SKM-1 (cell line): ENCODE measurements at regions not wholly inside any gene's neighbourhood (a gene's known extent, or its start where the extent isn't known, plus 50 kb on each side); places are given as distances from the start of the nearest gene placed in this dataset.
A peak's percentile ranks its signal among the peaks of the same experiment; 100 is the strongest.
"Not testable (repeated sequence)": the region's sequence is repeated elsewhere in the genome, so short reads cannot be mapped to it uniquely, and the experiment has no call there.

ENCODE experiments used
- DNase-seq: peaks from one replicate; lab custom pipeline; 2025; ENCODE audit not compliant: unreplicated experiment; lab: John Stamatoyannopoulos, UW

DNA sequence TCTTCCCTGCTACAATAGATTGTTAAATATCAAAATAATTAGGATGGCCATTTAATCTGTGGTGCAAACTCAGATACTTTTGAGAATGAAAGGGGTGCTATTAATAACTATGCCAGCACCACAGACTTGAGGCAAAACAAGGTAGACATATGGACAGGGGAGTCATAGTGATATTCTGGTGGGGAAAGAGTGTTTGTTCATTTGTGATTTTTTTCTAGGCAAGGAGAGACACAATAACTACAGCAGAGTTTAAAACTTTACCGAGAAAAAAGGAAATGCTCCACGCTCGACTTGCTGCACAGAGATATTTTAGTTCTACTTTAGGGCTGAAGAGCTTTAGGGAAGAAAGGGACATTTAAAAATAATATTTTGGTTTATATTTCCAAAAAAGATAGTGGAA is 611.2 kb upstream of the GRM7 start:
- DNase-seq = no peak

DNA sequence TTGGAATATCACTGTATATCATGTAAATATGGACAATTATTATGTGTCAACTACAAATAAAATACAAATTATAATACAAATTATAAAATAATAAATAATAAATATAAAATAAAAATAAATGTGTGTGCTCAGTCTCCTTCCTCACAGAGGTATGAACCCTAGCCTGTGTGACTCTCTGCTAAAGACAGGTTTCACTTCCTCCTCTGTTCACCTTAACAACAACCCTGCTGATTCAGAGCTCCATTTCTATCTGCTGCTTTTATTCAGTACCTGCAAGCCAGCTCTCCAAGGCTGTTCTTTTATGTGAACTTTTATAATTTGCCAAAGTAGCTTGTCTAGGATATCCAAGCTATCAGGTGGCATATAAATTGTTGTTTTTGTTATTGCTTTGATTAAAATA is 610.7 kb upstream of the GRM7 start:
- peak; percentile 17 for DNase-seq

DNA sequence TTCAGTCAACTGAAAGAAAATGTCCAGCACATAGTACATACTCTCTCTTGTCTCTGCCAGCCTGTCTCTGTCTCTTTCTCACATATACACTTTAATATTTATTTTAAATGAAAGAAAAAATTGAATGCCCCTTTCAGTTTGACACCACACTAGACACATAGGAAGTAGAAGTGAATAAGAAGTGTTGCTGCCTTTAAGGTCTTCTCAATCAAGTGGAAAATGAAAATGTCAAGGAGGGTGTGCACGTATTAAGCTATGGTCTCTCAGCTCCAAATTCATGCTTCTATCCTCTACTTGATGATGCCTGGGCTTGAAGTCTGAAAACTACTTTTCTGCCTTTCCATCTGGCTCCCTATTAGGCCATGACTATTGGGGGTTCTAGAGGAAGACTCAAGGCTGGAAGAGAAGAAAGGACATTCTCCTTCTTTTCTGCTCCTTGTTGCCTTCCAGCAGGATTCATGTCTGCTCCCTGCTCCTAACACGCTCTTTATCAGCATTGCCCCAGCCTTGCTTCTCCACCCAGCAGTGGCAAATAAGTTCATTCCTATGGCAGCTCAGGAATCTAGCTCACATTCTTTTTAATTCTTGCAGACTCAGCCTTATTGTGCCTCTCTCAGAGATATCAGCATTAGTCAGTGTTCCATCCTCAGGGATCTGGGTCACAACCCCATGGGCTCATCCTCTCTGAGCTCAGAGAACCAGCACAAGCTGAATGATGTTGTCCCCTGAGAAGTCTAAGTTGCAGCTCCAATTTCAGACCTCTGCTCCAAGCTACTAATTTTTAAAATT is 609.1 kb upstream of the GRM7 start:
- DNase-seq = no peak

DNA sequence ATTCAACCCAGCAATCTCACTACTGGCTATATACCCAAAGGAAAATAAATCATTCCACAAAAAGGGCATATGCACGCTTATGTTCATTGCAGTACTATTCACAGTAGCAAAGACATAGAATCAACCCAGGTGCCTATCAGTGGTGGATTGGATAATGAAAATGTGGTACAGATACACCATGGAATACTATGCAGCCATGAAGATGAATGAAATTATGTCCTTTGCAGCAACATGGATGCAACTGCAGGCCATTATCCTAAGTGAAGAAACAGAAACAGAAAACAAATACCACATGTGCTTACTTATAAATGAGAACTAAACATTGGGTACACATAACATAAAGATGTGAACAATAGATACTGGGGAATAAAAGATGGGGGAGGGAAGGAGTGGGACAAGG is 606.4 kb upstream of the GRM7 start:
- DNase-seq = no peak

DNA sequence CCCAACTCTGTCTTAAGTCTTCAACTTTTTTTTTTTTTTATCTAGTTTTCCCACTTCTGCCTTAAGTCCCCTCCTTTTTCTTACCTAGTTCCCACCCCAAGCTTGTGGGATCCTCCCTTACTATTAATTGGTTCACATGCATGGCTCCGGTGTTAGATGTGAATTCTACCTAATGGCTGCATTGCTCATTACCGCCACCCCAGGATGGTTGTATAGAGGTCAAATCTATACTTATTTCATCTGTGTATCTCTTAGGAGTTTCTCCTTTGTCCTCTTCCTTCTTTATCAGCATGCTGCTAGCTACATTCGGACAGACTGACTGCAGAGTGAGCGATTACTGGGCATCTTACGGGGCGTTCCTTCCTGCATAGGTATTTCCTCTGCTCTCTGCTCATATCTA is 605.7 kb upstream of the GRM7 start:
- no peak for DNase-seq

DNA sequence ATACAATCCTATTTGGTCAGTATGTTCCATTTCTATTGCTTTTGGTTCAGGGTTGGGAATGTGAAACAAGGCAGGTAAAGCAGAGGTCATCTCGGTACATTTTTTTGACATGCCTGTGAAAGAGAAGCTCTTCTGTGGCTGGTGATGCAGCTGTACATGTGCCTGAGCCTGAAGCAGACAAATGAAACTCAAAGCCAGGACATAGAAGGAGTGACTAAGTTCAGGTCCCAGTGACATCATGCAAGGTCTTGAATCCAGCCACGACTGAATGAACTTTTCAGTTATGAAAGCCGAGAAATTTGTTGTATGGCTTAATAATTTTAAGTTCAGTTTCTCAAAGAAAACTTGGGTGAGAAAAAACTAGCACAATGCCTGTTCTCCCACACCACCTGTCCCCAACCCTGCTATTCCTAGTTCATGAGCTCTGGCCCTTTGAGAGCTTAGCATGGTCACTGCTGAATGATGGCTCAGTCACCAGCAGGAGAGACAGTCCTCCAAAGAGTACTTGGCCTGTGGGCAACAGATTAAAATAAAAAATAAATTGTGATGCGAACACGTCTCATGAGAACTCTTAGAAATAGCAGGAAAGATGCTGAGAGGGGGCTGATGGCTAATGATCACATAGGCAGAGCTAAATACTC is 600.2 kb upstream of the GRM7 start:
- no peak for DNase-seq

DNA sequence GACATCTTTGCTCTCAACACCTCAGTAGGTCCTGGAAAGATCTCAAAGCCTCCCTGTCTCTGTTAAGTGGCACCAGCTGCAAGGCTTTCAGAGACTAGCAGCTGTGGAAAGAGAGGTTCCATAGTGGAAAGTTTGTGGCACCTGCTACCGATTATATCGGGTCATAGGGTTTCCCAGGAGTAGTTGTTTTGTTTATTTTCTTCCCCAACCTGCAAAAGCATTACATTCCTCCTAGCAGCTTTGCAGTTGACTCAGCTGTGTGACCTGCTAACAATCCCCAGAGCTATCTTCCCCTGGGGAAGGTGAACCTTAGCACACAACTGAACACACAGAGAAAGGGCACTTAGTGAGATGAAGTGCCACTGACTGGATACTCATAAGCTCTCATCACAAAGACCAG is 598.9 kb upstream of the GRM7 start:
- no peak for DNase-seq

DNA sequence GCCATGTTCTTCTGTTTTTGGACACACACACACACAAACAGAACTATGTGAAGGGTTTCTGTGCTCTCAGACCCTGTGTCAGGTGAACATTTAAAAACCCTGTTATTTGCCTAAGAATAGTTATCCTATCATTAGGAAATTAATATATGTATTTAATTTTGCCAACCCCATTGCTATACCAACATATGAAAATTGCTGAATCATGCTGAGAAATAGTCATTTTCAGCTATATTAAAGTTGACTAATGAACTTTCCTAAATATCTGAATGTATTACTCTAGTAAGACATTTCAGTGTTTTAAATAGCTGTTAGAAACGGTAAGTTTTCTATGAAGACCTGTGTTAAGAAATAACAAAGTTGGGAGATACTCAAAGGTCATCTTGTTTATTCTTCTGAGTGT is 596.9 kb upstream of the GRM7 start:
- DNase-seq = no peak

DNA sequence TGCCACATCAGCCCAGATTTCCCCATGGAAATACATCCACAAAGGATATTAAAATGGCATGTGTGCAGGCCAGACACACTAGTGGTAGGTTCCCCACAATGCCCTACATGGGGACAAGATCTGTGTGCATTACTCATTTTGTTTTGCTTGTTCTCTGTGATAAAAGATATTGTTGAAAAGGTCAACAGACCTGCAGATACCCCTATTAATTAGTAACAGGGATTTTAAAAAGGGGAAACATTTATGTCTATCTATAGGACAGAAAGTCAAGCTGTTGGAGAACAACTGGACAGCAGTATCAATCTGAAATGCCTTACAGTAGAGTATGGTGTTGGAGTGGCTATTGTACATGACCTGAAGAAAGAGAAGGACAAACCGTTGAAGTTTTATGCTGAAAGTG is 596.0 kb upstream of the GRM7 start:
- no peak for DNase-seq

DNA sequence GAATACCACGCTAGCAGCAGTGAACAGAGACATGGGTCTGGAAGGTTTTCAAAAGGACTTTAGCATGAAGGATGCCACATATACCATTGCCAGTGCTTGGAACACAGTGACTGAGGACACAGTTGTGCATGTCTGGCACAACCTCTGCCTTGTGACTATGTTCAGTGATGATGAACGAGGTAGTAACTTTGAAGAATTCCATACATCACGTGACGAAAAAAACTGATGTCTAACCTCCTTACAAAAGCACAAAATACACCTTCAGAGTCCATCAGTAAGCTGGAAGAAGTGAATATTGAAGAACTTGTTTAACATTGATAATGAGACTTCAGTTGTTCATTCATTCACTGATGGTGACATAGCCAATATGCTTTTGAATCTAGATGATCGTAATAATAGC is 594.8 kb upstream of the GRM7 start:
- no peak for DNase-seq

DNA sequence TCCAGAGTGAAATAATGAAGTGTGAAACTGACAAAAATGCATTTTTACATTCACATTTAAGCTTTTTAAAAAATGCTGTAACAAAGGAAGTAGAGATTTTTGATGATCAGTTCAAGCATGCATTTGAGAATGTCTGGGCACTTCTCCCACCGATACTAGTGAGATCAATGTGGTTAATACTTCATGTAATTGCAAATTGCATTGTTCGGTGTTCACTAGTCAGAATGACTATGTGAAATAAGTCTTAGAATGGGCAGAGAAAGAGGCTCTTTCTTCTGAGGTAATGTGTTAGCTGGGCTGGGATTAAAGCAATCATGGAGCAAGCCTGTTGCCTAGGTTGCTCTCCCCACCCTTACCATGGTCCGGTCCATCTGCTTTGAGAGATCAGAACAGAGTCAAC is 587.0 kb upstream of the GRM7 start:
- DNase-seq = no peak

DNA sequence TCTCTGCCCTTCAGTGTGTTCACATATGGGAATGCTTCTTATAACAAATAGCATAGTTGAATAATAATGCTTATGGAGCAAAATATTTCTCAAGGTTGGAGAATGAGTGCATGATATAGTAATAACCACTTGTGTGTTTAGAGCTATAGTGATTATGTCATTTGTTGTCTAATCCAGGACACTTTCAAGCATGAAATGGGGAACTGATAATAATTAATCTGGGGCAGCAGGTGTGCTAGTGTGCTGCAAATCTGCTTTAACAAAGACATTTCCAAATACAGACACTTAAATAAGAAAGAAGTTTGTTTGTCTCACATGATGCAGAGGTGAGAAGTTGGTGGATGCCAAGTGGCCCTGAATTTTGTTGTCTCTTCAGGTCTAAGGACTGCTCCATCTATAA is 579.3 kb upstream of the GRM7 start:
- DNase-seq = no peak

DNA sequence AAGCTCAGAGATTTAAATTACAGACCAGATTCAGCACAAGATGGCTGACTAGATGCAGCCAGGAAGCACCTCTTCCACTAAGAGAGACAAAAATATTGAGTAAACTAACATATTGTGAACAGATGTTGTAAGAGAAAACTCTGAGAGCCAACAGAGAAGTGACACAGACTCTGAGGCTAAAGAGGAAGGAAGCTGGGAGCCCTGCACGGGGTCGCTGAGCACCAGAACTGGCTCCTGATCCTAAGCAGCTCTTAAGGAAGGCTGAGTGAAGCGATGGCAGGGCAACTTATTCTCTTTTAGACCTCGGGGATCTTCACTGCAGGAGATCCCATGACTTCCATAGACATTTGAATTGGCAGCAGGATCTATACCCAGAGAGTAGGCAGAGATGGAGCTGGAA is 578.0 kb upstream of the GRM7 start:
- DNase-seq = peak; percentile 53

DNA sequence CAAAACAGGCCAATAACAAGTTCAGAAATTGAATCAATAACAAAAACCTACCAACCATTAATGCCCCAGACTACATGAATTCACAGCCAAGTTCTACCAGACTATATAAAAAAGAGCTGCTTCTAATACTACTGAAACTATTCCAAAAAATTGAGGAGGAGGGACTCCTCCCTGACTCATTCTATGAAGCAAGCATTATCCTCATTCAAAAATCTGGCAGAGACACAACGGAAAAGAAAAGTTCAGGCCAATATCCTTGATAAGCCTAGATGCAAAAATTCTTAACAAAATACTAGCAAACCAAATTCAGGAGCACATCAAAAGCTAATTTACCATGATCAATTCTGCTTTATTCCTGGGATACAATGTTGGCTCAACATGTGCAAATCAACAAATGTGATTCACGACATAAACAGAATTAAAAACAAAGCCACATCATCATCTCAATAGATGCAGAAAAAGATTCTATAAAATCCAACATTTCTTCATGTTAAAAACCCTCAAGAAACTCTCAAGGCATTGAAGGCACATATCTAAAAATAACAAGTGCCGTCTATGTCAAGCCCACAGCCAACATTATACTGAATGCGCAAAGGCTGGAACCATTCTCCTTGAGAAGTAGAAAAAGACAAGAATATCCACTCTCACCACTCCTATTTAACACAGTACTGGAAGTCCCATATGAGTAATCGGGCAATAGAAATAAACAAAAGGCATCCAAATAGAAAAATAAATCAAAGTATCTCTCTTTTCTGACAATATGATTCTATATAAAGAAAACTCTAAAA is 573.6 kb upstream of the GRM7 start:
- no peak for DNase-seq

DNA sequence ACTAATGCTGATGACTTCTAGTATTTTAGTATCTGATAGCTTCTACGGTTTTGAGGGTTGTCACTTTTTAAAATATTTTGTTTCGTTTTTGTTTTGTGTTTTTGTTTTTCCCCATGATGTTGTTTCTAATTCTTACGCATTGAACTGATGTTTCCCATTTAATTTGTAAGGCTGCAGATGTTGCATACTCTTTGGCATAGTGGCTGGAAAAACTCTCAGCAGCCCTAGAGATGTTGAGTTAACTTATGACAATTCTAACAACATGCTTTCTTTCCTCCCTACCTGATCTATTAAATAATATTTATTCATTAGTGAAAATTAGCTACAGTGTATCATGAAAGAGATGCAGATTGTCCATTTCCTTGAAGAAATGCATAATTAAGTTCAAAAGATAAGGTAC is 559.3 kb upstream of the GRM7 start:
- no peak for DNase-seq

DNA sequence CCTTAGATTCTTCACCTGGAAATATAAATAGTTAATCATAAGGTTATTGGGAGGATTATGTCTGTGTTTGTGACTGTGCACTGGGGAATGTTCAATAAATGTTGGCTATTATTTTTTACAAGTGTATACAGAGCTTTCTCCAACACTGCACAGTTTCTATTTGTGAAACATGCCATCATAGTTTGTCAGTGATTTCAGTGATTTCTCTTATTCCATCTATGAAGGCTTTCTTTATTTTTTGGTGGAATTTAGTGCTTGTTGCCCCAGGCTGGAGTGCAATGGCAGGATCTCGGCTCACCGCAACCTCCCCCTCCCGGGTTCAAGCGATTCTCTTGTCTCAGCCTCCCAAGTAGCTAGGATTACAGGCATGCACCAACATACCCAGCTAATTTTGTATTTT is 545.0 kb upstream of the GRM7 start:
- DNase-seq = no peak

DNA sequence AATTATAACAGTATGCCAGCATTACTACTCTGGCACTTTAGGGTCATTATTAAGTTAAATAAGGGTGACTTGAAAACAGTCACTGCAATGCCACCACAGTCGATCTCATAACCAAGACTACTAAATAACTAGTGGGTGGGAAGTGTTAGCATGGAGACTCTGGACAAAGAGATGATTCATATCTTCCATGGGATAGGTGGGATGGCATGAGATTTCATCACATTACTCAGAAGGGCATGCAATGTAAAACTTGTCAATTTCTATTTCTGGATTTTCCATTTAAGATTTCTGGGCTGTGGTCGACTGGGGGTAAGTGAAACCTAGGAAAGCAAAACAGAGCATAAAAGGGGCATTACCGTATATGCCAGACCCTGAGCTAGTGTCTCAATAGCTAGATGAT is 538.9 kb upstream of the GRM7 start:
- DNase-seq = no peak

DNA sequence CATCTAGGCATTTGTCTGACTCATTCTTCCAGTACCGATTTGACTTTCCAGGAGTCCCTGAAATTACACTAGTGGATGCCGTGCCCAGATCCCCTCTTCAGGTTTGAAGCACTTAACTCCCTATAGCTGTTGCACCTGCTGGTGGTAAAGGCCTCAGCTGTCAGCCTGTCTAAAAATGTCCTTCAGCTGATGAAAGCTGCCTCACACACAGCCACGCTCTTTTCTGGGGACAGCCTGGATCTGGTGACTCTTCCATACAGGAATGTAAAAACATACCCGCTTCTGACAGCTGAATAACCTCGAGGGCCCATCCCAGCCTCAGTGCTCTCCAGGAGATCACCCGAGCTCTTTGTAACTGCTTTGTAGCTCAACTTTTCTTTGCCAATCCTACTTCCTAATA is 534.1 kb upstream of the GRM7 start:
- DNase-seq = no peak

DNA sequence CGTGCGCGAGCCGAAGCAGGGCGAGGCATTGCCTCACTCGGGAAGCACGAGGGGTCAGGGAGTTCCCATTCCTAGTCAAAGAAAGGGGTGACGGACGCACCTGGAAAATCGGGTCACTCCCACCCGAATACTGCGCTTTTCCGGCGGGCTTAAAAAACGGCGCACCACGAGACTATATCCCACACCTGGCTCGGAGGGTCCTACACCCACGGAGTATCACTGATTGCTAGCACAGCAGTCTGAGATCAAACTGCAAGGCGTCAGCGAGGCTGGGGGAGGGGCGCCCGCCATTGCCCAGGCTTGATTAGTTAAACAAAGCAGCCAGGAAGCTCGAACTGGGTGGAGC is 520.0 kb upstream of the GRM7 start:
- not testable (repeated sequence) for DNase-seq

DNA sequence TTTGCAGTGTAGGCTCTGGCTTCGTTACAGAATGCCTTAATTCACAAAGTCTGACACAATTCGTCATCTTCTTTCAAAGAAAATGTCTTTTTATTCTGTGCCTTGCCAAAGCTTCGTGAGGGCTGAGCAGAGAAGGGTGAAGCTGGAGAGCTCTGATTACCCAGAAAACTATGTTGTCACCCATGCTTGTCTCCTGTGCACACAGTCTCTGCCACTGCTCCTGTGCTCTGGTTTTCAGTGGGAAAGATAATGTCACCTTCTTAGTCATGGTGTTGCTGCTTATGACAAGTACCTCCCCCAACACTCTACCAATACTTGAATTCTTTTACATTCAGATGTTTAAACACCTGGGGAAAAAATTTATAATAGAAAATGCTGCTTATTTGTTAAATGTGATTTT is 509.2 kb upstream of the GRM7 start:
- DNase-seq = no peak

DNA sequence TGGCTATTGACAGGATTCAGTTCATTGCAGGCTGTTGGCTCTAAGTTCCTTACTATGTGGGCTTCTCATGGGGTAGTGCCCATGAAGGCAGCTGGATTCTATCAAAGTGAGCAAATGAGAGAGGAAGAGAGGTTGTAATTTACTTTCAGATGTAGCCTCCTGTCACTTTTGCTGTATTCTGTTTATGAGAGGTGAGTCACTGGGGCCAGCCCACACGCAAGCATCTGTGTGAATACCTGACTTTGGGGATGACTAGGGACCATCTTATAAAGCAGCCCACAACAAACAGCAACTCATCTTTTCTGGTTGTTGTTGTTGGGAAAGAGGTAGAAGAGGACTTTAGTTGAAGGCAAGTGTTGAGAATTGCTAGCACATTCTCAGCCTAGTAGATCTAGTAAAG is 506.3 kb upstream of the GRM7 start:
- no peak for DNase-seq

DNA sequence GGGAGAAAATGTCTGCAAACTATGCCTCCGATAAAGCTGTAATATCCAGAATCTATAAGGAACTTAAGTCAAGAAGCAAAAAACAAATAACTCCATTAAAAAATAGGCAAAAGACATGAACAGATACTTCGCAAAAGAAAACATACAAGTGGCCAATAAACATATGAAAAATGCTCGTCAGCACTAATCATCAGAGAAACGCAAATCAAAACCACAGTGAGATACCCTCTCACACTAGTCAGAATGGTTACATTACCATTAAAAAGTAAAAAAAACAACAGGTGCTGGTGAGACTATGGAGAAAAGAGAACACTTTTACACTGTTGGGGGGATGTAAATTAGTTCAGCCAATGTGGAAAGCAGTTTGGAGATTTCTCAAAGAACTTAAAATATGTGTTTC is 498.5 kb upstream of the GRM7 start:
- no peak for DNase-seq
